Body of pancreas (tissue), 4 donors: ENCODE measurements at regions not wholly inside any gene's neighbourhood (a gene's known extent, or its start where the extent isn't known, plus 50 kb on each side); places are given as distances from the start of the nearest gene placed in this dataset.

Experiments
- ATAC-seq: fragments of 150-250 bp; one replicate; pipeline ENCODE4 v1.9.1; 2016
- DNase-seq, 4 donors: peaks; one replicate each; pipeline ENCODE4 v3.0.0-alpha.2; 2019
- H3K27ac ChIP-seq, 4 donors: fragments of 200-600 bp; sonication (generic); 1 replicate in 3 of 4; 2 replicates in 1 of 4; pipeline versions ENCODE4 v1.5.1 to v1.6.1; 2016 to 2019; ENCODE audit warnings: mild to moderate bottlenecking in 1 of 4, mixed read lengths in 1 of 4, moderate library complexity in 1 of 4
- H3K27me3 ChIP-seq, 2 donors: fragments of 200-600 bp; sonication (generic); one replicate each; pipeline ENCODE4 v1.6.0; 2016; ENCODE audit warnings: mild to moderate bottlenecking in 1 of 2
- H3K36me3 ChIP-seq, 2 donors: fragments of 200-600 bp; sonication (generic); replicated peaks in 1 of 2; 2 replicates each; pipeline ENCODE4 v1.5.1; 2016; ENCODE audit warnings: low read depth in 2 of 2; ENCODE audit not compliant: insufficient read depth in 1 of 2
- H3K4me1 ChIP-seq: fragments of 200-600 bp; sonication (generic); one replicate; pipeline ENCODE4 v1.6.0; 2016
- H3K4me3 ChIP-seq, 2 donors: fragments of 200-600 bp; sonication (generic); 1 replicate in 1 of 2; 2 replicates in 1 of 2; pipeline ENCODE4 v1.5.1; 2016 to 2019
- H3K9me3 ChIP-seq, 3 donors: fragments of 200-600 bp; sonication (generic); 1 replicate in 2 of 3; 2 replicates in 1 of 3; pipeline ENCODE4 v1.5.1; 2016
- CTCF ChIP-seq, 7 experiments: fragments of 450-650 bp in 4 of 7; fragments of 200-600 bp in 3 of 7; sonication (generic) in 3 of 7; IDR thresholded peaks; one replicate each; pipeline ENCODE4 v1.5.1; 2016 to 2019; ENCODE audit warnings: antibody characterized with exemption in 7 of 7
- POLR2A ChIP-seq, 3 donors: fragments of 450-650 bp; IDR thresholded peaks; one replicate each; pipeline ENCODE4 v1.6.1; 2016; ENCODE audit warnings: antibody characterized with exemption in 3 of 3, mild to moderate bottlenecking in 2 of 3
- WGBS, 2 donors: methylation state at CpG; one replicate each; pipeline ENCODE4 v1.1.5; 2017; 5-methylcytosine and 5-hydroxymethylcytosine counted together
- intact Hi-C: fragments of 100-400 bp; cut with DNase I; formaldehyde crosslinking; loops from one replicate; pipeline ENCODE4 v1.15.1; 2023

DNA sequence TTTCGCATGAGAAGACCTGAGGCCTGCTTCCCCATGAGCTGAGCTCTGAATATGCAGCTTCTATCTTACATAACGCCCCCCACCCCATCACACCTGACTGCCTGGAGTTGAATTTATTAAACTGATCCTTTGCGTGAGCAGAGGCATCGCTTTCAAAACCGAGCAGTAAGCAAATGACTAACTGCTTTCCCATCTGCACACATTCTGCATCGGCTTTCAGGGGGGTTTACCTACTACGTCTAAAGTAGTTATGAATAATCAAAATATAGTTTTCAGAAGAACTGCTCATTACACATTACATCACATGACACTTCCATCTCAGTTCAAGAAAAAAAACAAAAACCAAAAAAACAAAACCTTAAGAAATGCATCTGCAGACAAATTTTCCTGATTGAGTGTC, 54.7 kb upstream of the EGR2 start:
- intact Hi-C loops = no loop called here
- Histone ChIP-seq H3K4me3 (no peak overlapping the region), H3K27me3 (no peaks in the 10 kb centered on the region), H3K9me3 (no peaks in the 10 kb centered on the region), H3K36me3 (no peaks in the 10 kb centered on the region), H3K27ac (no peak overlapping the region), H3K4me1 (no peaks in the 10 kb centered on the region)
- no peak for DNase-seq
- WGBS, 2 donors = 58 to 74% methylated on average over 7 of the region's 7 CpGs
- ATAC-seq = no peak
- TF ChIP-seq CTCF (IDR thresholded peaks at IDR 0.05) = no peak
- no peak for TF ChIP-seq POLR2A (IDR thresholded peaks at IDR 0.05)

- no peak for TF ChIP-seq CTCF (IDR thresholded peaks at IDR 0.05)
- no peak for TF ChIP-seq POLR2A (IDR thresholded peaks at IDR 0.05)
- Histone ChIP-seq H3K9me3 (no peaks in the 10 kb centered on the region), H3K27me3 (no peaks in the 10 kb centered on the region), H3K36me3 (no peaks in the 10 kb centered on the region), H3K27ac (no peak overlapping the region), H3K4me3 (no peak overlapping the region), H3K4me1 (no peaks in the 10 kb centered on the region)
- WGBS, 2 donors = 68 to 77% methylated on average over 3 of the region's 3 CpGs
- DNase-seq (no peak), ATAC-seq (no peak)
- intact Hi-C loops = no loop called here
These were observed 53.8 kb upstream of the EGR2 start for GRCh38 chr10:62869958-62870357.

DNA sequence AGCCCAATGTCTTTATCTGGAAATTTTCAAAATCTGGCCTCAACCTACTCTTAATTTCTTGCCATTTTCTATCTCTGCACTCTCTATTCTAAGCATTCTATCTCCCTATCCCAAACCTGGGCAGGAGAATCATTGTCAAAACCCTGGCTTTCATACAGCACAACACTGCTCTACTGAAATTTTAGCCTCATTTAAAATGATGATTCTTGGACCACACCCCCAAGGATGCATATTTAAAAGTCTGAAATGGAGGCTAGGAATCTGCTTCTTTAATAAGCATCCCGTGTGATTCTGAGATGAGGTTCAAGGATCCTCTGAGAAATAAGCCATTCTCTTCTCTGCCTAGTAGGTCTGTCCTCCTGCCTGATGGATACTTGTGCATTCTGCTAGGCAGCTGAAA, 50.8 kb upstream of the EGR2 start:
- ATAC-seq = no peak
- no peaks in the 10 kb centered on the region for H3K4me1 ChIP-seq
- H3K27ac ChIP-seq = no peak overlapping the region
- WGBS, 2 donors = 67 to 68% methylated on average over 1 of the region's 1 CpG
- intact Hi-C loops = no loop called here
- TF ChIP-seq POLR2A (IDR thresholded peaks at IDR 0.05) (no peak), CTCF (IDR thresholded peaks at IDR 0.05) (no peak)
- H3K27me3 ChIP-seq = no peaks in the 10 kb centered on the region
- no peaks in the 10 kb centered on the region for H3K9me3 ChIP-seq
- DNase-seq = no peak
- H3K36me3 ChIP-seq = no peaks in the 10 kb centered on the region
- H3K4me3 ChIP-seq = no peak overlapping the region

GRCh38 chr10:62866451-62866850, 50.3 kb upstream of the EGR2 start:
- no peaks in the 10 kb centered on the region for H3K4me1 ChIP-seq
- no peak overlapping the region for H3K4me3 ChIP-seq
- intact Hi-C loops = no loop called here
- H3K27me3 ChIP-seq = no peaks in the 10 kb centered on the region
- no peak overlapping the region for H3K27ac ChIP-seq
- H3K36me3 ChIP-seq = no peaks in the 10 kb centered on the region
- TF ChIP-seq CTCF (IDR thresholded peaks at IDR 0.05) (no peak), POLR2A (IDR thresholded peaks at IDR 0.05) (no peak)
- H3K9me3 ChIP-seq = no peaks in the 10 kb centered on the region
- DNase-seq = no peak
- WGBS, 2 donors = 38 to 47% methylated on average over 2 of the region's 2 CpGs
- no peak for ATAC-seq
